ENCODE measurements at regions not wholly inside any gene's neighbourhood (a gene's known extent, or its start where the extent isn't known, plus 50 kb on each side); places are given as distances from the start of the nearest gene placed in this dataset.
A peak's percentile ranks its signal among the peaks of the same experiment; 100 is the strongest.

- no peak overlapping the region for H3K27ac ChIP-seq (ENCODE audit: extremely low read depth, low read depth, low read length)
- no peaks in the 10 kb centered on the region; the same call in 1 of the 2 replicates for H3K4me1 ChIP-seq (ENCODE audit: control insufficient read depth, insufficient read depth, low read length)
- no peak for TF ChIP-seq ZNF837 (tag by site-specific recombination; IDR thresholded peaks at IDR 0.05)
- TF ChIP-seq ZNF548 (tag by site-specific recombination; IDR thresholded peaks at IDR 0.05): no peak
- TF ChIP-seq ZNF449 (tag by site-specific recombination; IDR thresholded peaks at IDR 0.05): no peak
- TF ChIP-seq AEBP2 (tag by site-specific recombination; IDR thresholded peaks at IDR 0.05; ENCODE audit: borderline replicate concordance): no peak
- CTCF ChIA-PET: no interaction called here
- H3K4me3 ChIP-seq (ENCODE audit: low read depth, low read length): no peak overlapping the region
- H3K36me3 ChIP-seq (ENCODE audit: control insufficient read depth in 2 of 2, insufficient read depth in 1 of 2, low read length in 2 of 2): no peaks in the 10 kb centered on the region
- peaks cover 2% of the 10 kb centered on the region for H3K9me3 ChIP-seq (ENCODE audit: control insufficient read depth, insufficient read depth, low read depth, low read length)
- POLR2A ChIA-PET: interaction anchor here (0.6 kb wide), 1 partner anchor 299 kb away, joined by 3 read pairs; no protein-coding TSS in a partner anchor
These were observed 132.1 kb downstream of the URI1 start for GRCh38 chr19:30074096-30074495.

GRCh38 chr19:30074741-30075715, 133.0 kb downstream of the URI1 start:
- no peaks in the 10 kb centered on the region; the same call in 1 of the 2 replicates for H3K4me1 ChIP-seq (ENCODE audit: control insufficient read depth, insufficient read depth, low read length)
- POLR2A ChIA-PET: interaction anchor here (0.6 kb wide), 1 partner anchor 300 kb away, joined by 3 read pairs; no protein-coding TSS in a partner anchor

GRCh38 chr19:30076101-30076551, 134.1 kb downstream of the URI1 start:
- Histone ChIP-seq H3K27ac (ENCODE audit: extremely low read depth, low read depth, low read length) (no peak overlapping the region), H3K4me1 (ENCODE audit: control insufficient read depth, insufficient read depth, low read length) (no peaks in the 10 kb centered on the region; the same call in 1 of the 2 replicates), H3K36me3 (ENCODE audit: control insufficient read depth in 2 of 2, insufficient read depth in 1 of 2, low read length in 2 of 2) (no peaks in the 10 kb centered on the region), H3K9me3 (ENCODE audit: control insufficient read depth, insufficient read depth, low read depth, low read length) (peaks cover 8% of the 10 kb centered on the region), H3K4me3 (ENCODE audit: low read depth, low read length) (no peak overlapping the region)
- CTCF ChIA-PET: interaction anchor here (0.7 kb wide), 1 partner anchor 307 kb away, joined by 3 read pairs; no protein-coding TSS in a partner anchor
- POLR2A ChIA-PET: no interaction called here
- TF ChIP-seq ZNF266 (tag by site-specific recombination; IDR thresholded peaks at IDR 0.05; ENCODE audit: low read depth) (no peak), ZNF341 (tag by site-specific recombination; IDR thresholded peaks at IDR 0.05; ENCODE audit: low read depth) (peak; percentile 78), CTCF (tag by site-specific recombination; IDR thresholded peaks at IDR 0.05) (peak; percentile 35; the same call in 1 of the 2 replicates), ZNF473 (tag by site-specific recombination; IDR thresholded peaks at IDR 0.05) (no peak), ZNF670 (tag by site-specific recombination; IDR thresholded peaks at IDR 0.05; ENCODE audit: low read depth) (no peak), ZNF18 (tag by site-specific recombination; IDR thresholded peaks at IDR 0.05) (no peak), ZBTB20 (tag by site-specific recombination; IDR thresholded peaks at IDR 0.05) (no peak), ZBTB26 (tag by site-specific recombination; optimal IDR thresholded peaks at IDR 0.05) (no peak), ZFP69B (tag by site-specific recombination; IDR thresholded peaks at IDR 0.05) (no peak), GLIS2 (tag by site-specific recombination; IDR thresholded peaks at IDR 0.05) (peak; percentile 33; the same call in 1 of the 2 replicates), ZNF2 (tag by site-specific recombination; IDR thresholded peaks at IDR 0.05) (no peak), ZNF19 (tag by site-specific recombination; IDR thresholded peaks at IDR 0.05; ENCODE audit: low read depth) (no peak)

More at GRCh38 chr19:30074741-30075715, 133.0 kb downstream of the URI1 start:
- peaks cover 6% of the 10 kb centered on the region for H3K9me3 ChIP-seq (ENCODE audit: control insufficient read depth, insufficient read depth, low read depth, low read length)
- H3K27ac ChIP-seq (ENCODE audit: extremely low read depth, low read depth, low read length): peak overlapping the region; percentile 5; the same call in 1 of the 2 replicates
- no peak overlapping the region for H3K4me3 ChIP-seq (ENCODE audit: low read depth, low read length)
- peak; percentile 9; the same call in 1 of the 2 replicates for TF ChIP-seq ZIC2 (tag by site-specific recombination; IDR thresholded peaks at IDR 0.05)
- TF ChIP-seq ZNF664 (tag by site-specific recombination; IDR thresholded peaks at IDR 0.05): peak; percentile 71; the same call in 1 of the 2 replicates
- TF ChIP-seq SCRT2 (tag by site-specific recombination; IDR thresholded peaks at IDR 0.05): 0 out of 2 replicates have a peak, but pooled peaks have one; percentile 19
- TF ChIP-seq ZBTB20 (tag by site-specific recombination; IDR thresholded peaks at IDR 0.05): no peak
- no peaks in the 10 kb centered on the region for H3K36me3 ChIP-seq (ENCODE audit: control insufficient read depth in 2 of 2, insufficient read depth in 1 of 2, low read length in 2 of 2)
- CTCF ChIA-PET: interaction anchor here (0.8 kb wide), 1 partner anchor 24 kb away, joined by 4 read pairs; no protein-coding TSS in a partner anchor
